CD14-positive monocyte (primary cell): ENCODE measurements at regions not wholly inside any gene's neighbourhood (a gene's known extent, or its start where the extent isn't known, plus 50 kb on each side); places are given as distances from the start of the nearest gene placed in this dataset.

Experiments used
- DNase-seq, 3 donors: peaks; one replicate each; pipeline ENCODE4 v3.0.0-alpha.2; 2011 to 2022
- H2AFZ ChIP-seq: 2 replicates; pipeline ENCODE4 v1.6.0; 2012; ENCODE audit warnings: mild to moderate bottlenecking, low read depth, low read length, inconsistent platforms; ENCODE audit not compliant: insufficient read depth, poor library complexity, severe bottlenecking
- H3K27ac ChIP-seq, 2 donors: 1 replicate in 1 of 2; 2 replicates in 1 of 2; pipeline ENCODE4 v1.5.1; 2012 to 2013; ENCODE audit warnings: low read length in 2 of 2, control low read depth in 1 of 2, inconsistent platforms in 1 of 2, low read depth in 1 of 2, mild to moderate bottlenecking in 1 of 2
- H3K27me3 ChIP-seq, 2 donors: one replicate each; pipeline versions ENCODE4 v1.6.0 to v1.6.1; 2011 to 2013; ENCODE audit warnings: low read length in 2 of 2; ENCODE audit not compliant: control insufficient read depth in 2 of 2, insufficient read depth in 2 of 2
- H3K36me3 ChIP-seq, 2 donors: replicated peaks in 1 of 2; 1 replicate in 1 of 2; 2 replicates in 1 of 2; pipeline versions ENCODE4 v1.5.1 to v1.6.1; 2012 to 2013; ENCODE audit warnings: low read length in 2 of 2, control low read depth in 1 of 2, inconsistent platforms in 1 of 2, mild to moderate bottlenecking in 1 of 2; ENCODE audit not compliant: insufficient read depth in 2 of 2, control insufficient read depth in 1 of 2
- H3K4me1 ChIP-seq, 2 donors: 1 replicate in 1 of 2; 2 replicates in 1 of 2; pipeline versions ENCODE4 v1.5.1 to v1.6.1; 2012 to 2013; ENCODE audit warnings: low read length in 2 of 2, control low read depth in 1 of 2, inconsistent platforms in 1 of 2, mild to moderate bottlenecking in 1 of 2, moderate library complexity in 1 of 2; ENCODE audit not compliant: insufficient read depth in 2 of 2, control insufficient read depth in 1 of 2
- H3K4me2 ChIP-seq: replicated peaks from 2 replicates; pipeline ENCODE3; 2012; ENCODE audit warnings: low read length, moderate library complexity, mild to moderate bottlenecking; ENCODE audit not compliant: poor library complexity, severe bottlenecking; ENCODE audit errors: extremely low read depth
- H3K4me3 ChIP-seq, 3 experiments: fragments of 200-600 bp in 1 of 3; sonication (generic) in 1 of 3; replicated peaks in 1 of 3; 1 replicate in 2 of 3; 2 replicates in 1 of 3; pipeline ENCODE4 v1.5.1; 2011 to 2013; ENCODE audit warnings: low read length in 3 of 3, mild to moderate bottlenecking in 3 of 3, control low read depth in 2 of 3, low read depth in 2 of 3, inconsistent platforms in 1 of 3, moderate library complexity in 1 of 3
- H3K79me2 ChIP-seq: 2 replicates; pipeline ENCODE4 v1.6.0; 2012; ENCODE audit warnings: mild to moderate bottlenecking, control low read depth, inconsistent platforms, low read length, moderate library complexity; ENCODE audit not compliant: insufficient read depth
- H3K9ac ChIP-seq: 2 replicates; pipeline ENCODE4 v1.6.0; 2017; ENCODE audit warnings: low read length, mild to moderate bottlenecking; ENCODE audit not compliant: insufficient read depth, poor library complexity, severe bottlenecking
- H3K9me3 ChIP-seq, 2 donors: replicated peaks in 1 of 2; 1 replicate in 1 of 2; 2 replicates in 1 of 2; pipeline versions ENCODE4 v1.5.1 to v1.6.1; 2012 to 2013; ENCODE audit warnings: low read length in 2 of 2, control low read depth in 1 of 2; ENCODE audit not compliant: control insufficient read depth in 1 of 2, insufficient read depth in 1 of 2
- H4K20me1 ChIP-seq: 2 replicates; pipeline ENCODE4 v1.6.0; 2012; ENCODE audit warnings: mild to moderate bottlenecking, low read length, control low read depth, moderate library complexity; ENCODE audit not compliant: insufficient read depth
- H3K27ac Mint-ChIP-seq, 7 donors: one replicate each; pipeline ENCODE4 v1.8.0; 2020; ENCODE audit warnings: mild to moderate bottlenecking in 7 of 7, mixed read lengths in 7 of 7, moderate library complexity in 6 of 7, inconsistent platforms in 2 of 7
- H3K27me3 Mint-ChIP-seq, 3 donors: one replicate each; pipeline ENCODE4 v1.8.0; 2021 to 2022; ENCODE audit warnings: low read depth in 3 of 3, mild to moderate bottlenecking in 3 of 3, mixed read lengths in 3 of 3, moderate library complexity in 3 of 3, inconsistent platforms in 1 of 3
- H3K36me3 Mint-ChIP-seq, 2 donors: one replicate each; pipeline ENCODE4 v1.8.0; 2020; ENCODE audit warnings: mixed read lengths in 2 of 2, inconsistent platforms in 1 of 2, mild to moderate bottlenecking in 1 of 2
- H3K4me1 Mint-ChIP-seq: one replicate; pipeline ENCODE4 v1.8.0; 2020; ENCODE audit warnings: mild to moderate bottlenecking, mixed read lengths
- H3K4me3 Mint-ChIP-seq, 2 donors: one replicate each; pipeline ENCODE4 v1.8.0; 2020; ENCODE audit warnings: mild to moderate bottlenecking in 2 of 2, mixed read lengths in 2 of 2, moderate library complexity in 1 of 2
- H3K9me3 Mint-ChIP-seq, 7 donors: one replicate each; pipeline ENCODE4 v1.8.0; 2020 to 2022; ENCODE audit warnings: mixed read lengths in 7 of 7, mild to moderate bottlenecking in 6 of 7, moderate library complexity in 6 of 7, inconsistent platforms in 2 of 7
- CTCF ChIP-seq: fragments of 200-600 bp; IDR thresholded peaks from one replicate; pipeline ENCODE4 v1.8.0; 2022; ENCODE audit warnings: antibody characterized with exemption, mild to moderate bottlenecking
- WGBS: methylation state at CpG from one replicate; pipeline ENCODE4 v1.1.5; 2013; ENCODE audit warnings: missing lambda C conversion rate; ENCODE audit not compliant: insufficient coverage; 5-methylcytosine and 5-hydroxymethylcytosine counted together
- intact Hi-C, 2 donors: fragments of 100-400 bp; cut with micrococcal nuclease; formaldehyde crosslinking; loops; one replicate each; pipeline versions ENCODE4 v1.15.0 to v1.15.1; 2023

GRCh38 chr10:65196111-65196510 is 1674.9 kb downstream of the REEP3 start:
- Histone ChIP-seq H3K79me2 (no peaks in the 10 kb centered on the region), H3K36me3 (no peaks in the 10 kb centered on the region), H4K20me1 (no peaks in the 10 kb centered on the region), H3K27me3 (no peaks in the 10 kb centered on the region), H3K4me3 (no peak overlapping the region), H3K27ac (no peak overlapping the region), H2AFZ (no peak overlapping the region), H3K9me3 (no peaks in the 10 kb centered on the region), H3K9ac (no peak overlapping the region), H3K4me1 (no peaks in the 10 kb centered on the region), H3K4me2 (no peak overlapping the region)
- intact Hi-C loops: no loop called here
- Mint-ChIP-seq H3K27ac (no peak overlapping the region), H3K4me1 (no peaks in the 10 kb centered on the region), H3K9me3 (peaks cover 0 to 2% (median 0%) of the 10 kb centered on the region in 7 donors), H3K4me3 (no peak overlapping the region), H3K36me3 (no peaks in the 10 kb centered on the region), H3K27me3 (no peaks in the 10 kb centered on the region)
- no peak for DNase-seq
- WGBS: no CpG with 5 or more reads among the region's 1 CpG
- TF ChIP-seq CTCF: no peak

GRCh38 chr10:65197935-65198334 is 1676.7 kb downstream of the REEP3 start:
- no peaks in the 10 kb centered on the region for H3K36me3 Mint-ChIP-seq
- no peak overlapping the region for H3K4me2 ChIP-seq
- H3K4me3 ChIP-seq: no peak overlapping the region
- H3K9me3 ChIP-seq: no peaks in the 10 kb centered on the region
- no peaks in the 10 kb centered on the region for H3K36me3 ChIP-seq
- no peak overlapping the region for H3K9ac ChIP-seq
- no peaks in the 10 kb centered on the region for H3K4me1 Mint-ChIP-seq
- peaks cover 0 to 2% (median 0%) of the 10 kb centered on the region in 7 donors for H3K9me3 Mint-ChIP-seq
- DNase-seq: no peak
- H4K20me1 ChIP-seq: no peaks in the 10 kb centered on the region
- H3K27ac ChIP-seq: no peak overlapping the region
- H3K79me2 ChIP-seq: no peaks in the 10 kb centered on the region
- WGBS: no CpG with 5 or more reads among the region's 1 CpG
- TF ChIP-seq CTCF: no peak
- H2AFZ ChIP-seq: no peak overlapping the region
- H3K4me1 ChIP-seq: no peaks in the 10 kb centered on the region
- intact Hi-C loops: no loop called here
- H3K27me3 ChIP-seq: no peaks in the 10 kb centered on the region
- H3K27ac Mint-ChIP-seq: no peak overlapping the region
- no peaks in the 10 kb centered on the region for H3K27me3 Mint-ChIP-seq
- no peak overlapping the region for H3K4me3 Mint-ChIP-seq
